HFF-Myc (cell line): ENCODE measurements at regions not wholly inside any gene's neighbourhood (a gene's known extent, or its start where the extent isn't known, plus 50 kb on each side); places are given as distances from the start of the nearest gene placed in this dataset.
"Not testable (repeated sequence)": the region's sequence is repeated elsewhere in the genome, so short reads cannot be mapped to it uniquely, and the experiment has no call there.

Source experiments
- DNase-seq: peaks from one replicate; pipeline ENCODE4 v3.0.0-alpha.2; 2011; ENCODE audit warnings: low read depth; ENCODE audit errors: extremely low read depth
- H3K4me3 ChIP-seq: replicated peaks from 2 replicates; pipeline ENCODE4 v1.5.1; 2011; ENCODE audit warnings: low read depth, mild to moderate bottlenecking, control low read depth, low read length
- CTCF ChIP-seq: IDR thresholded peaks from 2 replicates; pipeline ENCODE4 v1.5.1; 2012; ENCODE audit warnings: mild to moderate bottlenecking, low read depth, low read length, control low read depth; ENCODE audit errors: missing control alignments

DNA sequence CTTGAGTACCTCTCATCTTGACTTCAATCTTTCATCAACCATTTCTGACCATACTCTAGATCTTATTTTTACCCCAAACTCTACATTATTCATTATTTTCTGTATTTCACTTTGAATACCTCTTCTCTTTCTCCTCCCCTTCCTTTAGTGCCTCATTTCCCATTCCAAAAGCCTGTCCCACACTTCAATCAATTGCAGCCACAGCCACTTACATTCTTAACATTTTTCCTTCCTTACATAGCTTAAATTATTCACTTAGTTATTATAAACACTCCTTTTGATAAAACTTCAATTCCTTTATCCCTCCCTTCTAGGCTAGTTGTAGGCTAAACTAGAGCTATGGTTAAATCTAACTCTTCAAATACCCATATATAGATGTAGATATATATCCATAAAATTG, 344.0 kb downstream of the PRR16 start:
- TF ChIP-seq CTCF: no peak
- H3K4me3 ChIP-seq: no peak overlapping the region
- no peak for DNase-seq

- no peak for TF ChIP-seq CTCF
- H3K4me3 ChIP-seq: no peak overlapping the region
- no peak for DNase-seq
These were observed 344.5 kb downstream of the PRR16 start for GRCh38 chr5:120808606-120809005.

GRCh38 chr5:120813551-120813950, 349.5 kb downstream of the PRR16 start:
- no peak for TF ChIP-seq CTCF
- DNase-seq: no peak
- H3K4me3 ChIP-seq: no peak overlapping the region

DNA sequence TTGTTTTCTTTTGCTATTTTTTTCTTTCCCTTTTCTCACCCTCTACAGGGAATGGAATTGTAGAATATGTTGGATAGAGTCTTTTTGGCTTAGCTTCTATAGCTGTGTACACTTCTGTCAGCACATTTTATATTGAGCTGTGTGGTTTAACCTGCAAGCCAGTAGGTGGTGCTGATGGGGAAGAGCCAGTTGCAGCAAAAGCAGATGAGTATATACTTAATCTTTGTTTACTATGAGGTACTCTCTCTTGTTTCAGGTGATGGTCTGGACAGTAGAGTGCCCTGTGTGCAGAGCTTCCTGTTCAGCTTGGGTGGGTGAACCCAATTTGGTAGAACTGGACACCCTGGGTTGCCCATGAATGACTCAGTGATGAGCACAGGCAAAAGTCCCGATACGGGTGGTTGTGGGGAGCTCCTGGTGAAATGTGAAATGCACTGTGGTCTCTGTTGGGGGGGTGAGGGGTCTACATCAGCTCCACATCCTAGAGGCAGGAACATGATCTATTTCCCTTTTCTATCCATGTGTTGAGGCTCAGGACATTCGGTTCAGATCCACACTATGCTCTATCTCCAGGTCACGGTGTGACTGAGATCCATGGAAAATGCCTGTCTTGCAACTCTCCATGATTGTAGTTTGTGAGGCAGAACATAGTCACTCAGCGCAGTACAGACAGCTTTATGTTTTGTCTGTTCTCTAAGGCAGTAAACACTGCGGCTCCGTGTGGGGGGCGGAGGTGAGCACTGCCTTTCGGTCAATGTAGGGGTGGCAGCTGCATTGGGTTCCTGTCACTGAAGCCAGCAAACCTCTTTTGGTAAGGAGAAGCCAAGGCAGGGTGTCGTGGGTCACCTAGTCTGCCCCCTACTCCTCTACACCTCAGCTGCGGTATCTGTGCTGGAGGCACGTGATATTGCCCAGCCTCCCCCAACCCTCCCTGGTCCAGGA, 353.2 kb downstream of the PRR16 start:
- DNase-seq: no peak

DNA sequence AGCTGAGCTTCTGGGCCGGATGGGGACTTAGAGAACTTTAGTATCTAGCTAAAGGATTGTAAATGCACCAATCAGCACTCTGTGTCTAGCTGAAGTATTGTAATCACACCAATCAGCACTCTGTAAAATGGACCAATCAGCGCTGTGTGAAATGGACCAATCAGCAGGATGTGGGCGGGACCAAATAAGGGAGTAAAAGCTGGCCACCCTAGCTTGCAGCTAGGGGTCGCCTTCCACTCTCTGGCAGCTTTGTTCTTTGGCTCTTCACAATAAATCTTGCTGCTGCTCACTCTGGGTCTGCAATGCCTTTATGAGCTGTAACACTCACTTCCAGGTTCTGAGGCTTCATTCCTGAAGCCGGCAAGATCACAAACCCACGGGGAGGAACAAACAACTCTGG, 354.0 kb downstream of the PRR16 start:
- no peak for DNase-seq
- no peak overlapping the region for H3K4me3 ChIP-seq
- no peak for TF ChIP-seq CTCF

More for the DNA sequence above, 353.2 kb downstream of the PRR16 start:
- peak; percentile 51 for TF ChIP-seq CTCF
- no peak overlapping the region for H3K4me3 ChIP-seq

GRCh38 chr5:120823328-120823727, 359.2 kb downstream of the PRR16 start:
- DNase-seq: peak; percentile 14
- no peak for TF ChIP-seq CTCF
- no peak overlapping the region for H3K4me3 ChIP-seq

GRCh38 chr5:120831646-120832045, 367.5 kb downstream of the PRR16 start:
- DNase-seq, H3K4me3 ChIP-seq: not testable (repeated sequence)
